H1 (cell line): ENCODE measurements at regions not wholly inside any gene's neighbourhood (a gene's known extent, or its start where the extent isn't known, plus 50 kb on each side); places are given as distances from the start of the nearest gene placed in this dataset.

Source experiments
- CTCF ChIA-PET: fragments of 300-600 bp; sonication (Branson Sonifier 250); formaldehyde crosslinking; loops from one replicate; lab custom pipeline; 2021; ENCODE audit not compliant: partially characterized antibody; lab: Charles Lee
- POLR2A ChIA-PET: fragments of 300-600 bp; sonication (Branson Sonifier 250); formaldehyde crosslinking; loops from one replicate; lab custom pipeline; 2021; ENCODE audit warnings: inconsistent platforms; ENCODE audit not compliant: partially characterized antibody; lab: Charles Lee
- DNase-seq, 2 experiments: peaks; one replicate each; pipeline versions ENCODE4 v3.0.0 to v3.0.0-alpha.2; 2010 to 2022; ENCODE audit warnings: low spot score in 2 of 2, low read depth in 1 of 2, mixed read lengths in 1 of 2
- FAIRE-seq: peaks from 2 replicates; lab custom pipeline; 2011; peaks lifted over from hg19 to GRCh38; lab: Jason Lieb, UNC
- H2AFZ ChIP-seq: 2 replicates; pipeline ENCODE4 v1.8.1; 2012; ENCODE audit warnings: low read length, inconsistent platforms
- H2AK5ac ChIP-seq: 2 replicates; pipeline ENCODE4 v1.6.1; 2013; ENCODE audit warnings: low read depth, low read length
- H2BK120ac ChIP-seq: replicated peaks from 2 replicates; pipeline ENCODE3; 2013; ENCODE audit warnings: low read depth, low read length, inconsistent platforms
- H2BK12ac ChIP-seq: 2 replicates; pipeline ENCODE4 v1.6.1; 2013; ENCODE audit warnings: low read depth, low read length
- H2BK15ac ChIP-seq: 2 replicates; pipeline ENCODE4 v1.6.1; 2013; ENCODE audit warnings: low read length
- H2BK20ac ChIP-seq: 2 replicates; pipeline ENCODE4 v1.6.1; 2013; ENCODE audit warnings: low read length
- H2BK5ac ChIP-seq: 2 replicates; pipeline ENCODE4 v1.6.1; 2013; ENCODE audit warnings: low read depth, low read length
- H3K14ac ChIP-seq: 2 replicates; pipeline ENCODE4 v1.6.1; 2013; ENCODE audit warnings: inconsistent platforms; ENCODE audit not compliant: insufficient read length
- H3K18ac ChIP-seq: 2 replicates; pipeline ENCODE4 v1.6.1; 2013; ENCODE audit warnings: low read length; ENCODE audit errors: extremely low read depth
- H3K23ac ChIP-seq: 2 replicates; pipeline ENCODE4 v1.6.1; 2013; ENCODE audit warnings: inconsistent platforms; ENCODE audit not compliant: insufficient read length
- H3K23me2 ChIP-seq: 2 replicates; pipeline ENCODE4 v1.6.1; 2013; ENCODE audit warnings: low read depth, low read length
- H3K27ac ChIP-seq: 2 replicates; pipeline ENCODE4 v1.6.1; 2011; ENCODE audit warnings: low read depth, low read length, inconsistent platforms
- H3K27me3 ChIP-seq, 4 experiments: replicated peaks in 1 of 4; 1 replicate in 1 of 4; 2 replicates in 3 of 4; pipeline versions ENCODE4 v1.6.1 to v1.8.1; 2011 to 2013; ENCODE audit warnings: low read length in 3 of 4, mild to moderate bottlenecking in 3 of 4, inconsistent platforms in 2 of 4, mixed read lengths in 2 of 4, moderate library complexity in 1 of 4; ENCODE audit not compliant: control insufficient read depth in 3 of 4, insufficient read depth in 3 of 4; ENCODE audit errors: extremely low read depth in 1 of 4
- H3K36me3 ChIP-seq, 4 experiments: 2 replicates each; pipeline versions ENCODE4 v1.6.1 to v1.8.1; 2011 to 2013; ENCODE audit warnings: mild to moderate bottlenecking in 4 of 4, low read length in 3 of 4, moderate library complexity in 2 of 4, control low read depth in 1 of 4, inconsistent platforms in 1 of 4; ENCODE audit not compliant: insufficient read depth in 4 of 4, control insufficient read depth in 2 of 4
- H3K4ac ChIP-seq: replicated peaks from 2 replicates; pipeline ENCODE3; 2013; ENCODE audit warnings: low read length, low read depth, mixed read lengths, inconsistent platforms; ENCODE audit not compliant: insufficient read length
- H3K4me1 ChIP-seq, 4 experiments: replicated peaks in 1 of 4; 1 replicate in 1 of 4; 2 replicates in 3 of 4; pipeline versions ENCODE4 v1.6.1 to v1.8.1; 2011 to 2013; ENCODE audit warnings: low read length in 3 of 4, inconsistent platforms in 2 of 4, mixed read lengths in 1 of 4; ENCODE audit not compliant: insufficient read depth in 4 of 4, control insufficient read depth in 3 of 4
- H3K4me2 ChIP-seq, 2 experiments: 2 replicates each; pipeline versions ENCODE4 v1.6.1 to v1.8.1; 2011 to 2013; ENCODE audit warnings: low read depth in 2 of 2, low read length in 2 of 2, control low read depth in 1 of 2, inconsistent platforms in 1 of 2, mild to moderate bottlenecking in 1 of 2; ENCODE audit not compliant: insufficient read depth in 1 of 2
- H3K4me3 ChIP-seq, 4 experiments: fragments of 200-600, 300-600 bp in 1 of 4; sonication (generic), shearing (Covaris generic), sonication (Bioruptor Twin) in 1 of 4; 2 replicates each; pipeline versions ENCODE4 v1.5.1 to v1.8.1; 2011 to 2016; ENCODE audit warnings: low read length in 4 of 4, low read depth in 3 of 4, control low read depth in 2 of 4, inconsistent platforms in 2 of 4, mild to moderate bottlenecking in 2 of 4, mixed read lengths in 1 of 4, moderate library complexity in 1 of 4; ENCODE audit not compliant: insufficient read depth in 2 of 4; ENCODE audit errors: extremely low read depth in 1 of 4
- H3K56ac ChIP-seq: replicated peaks from 2 replicates; pipeline ENCODE3; 2013; ENCODE audit warnings: low read depth, mild to moderate bottlenecking, mixed read lengths, low read length, inconsistent platforms; ENCODE audit not compliant: insufficient read length
- H3K79me1 ChIP-seq: 2 replicates; pipeline ENCODE4 v1.6.1; 2013; ENCODE audit warnings: low read depth, low read length, control low read depth
- H3K79me2 ChIP-seq, 2 experiments: 2 replicates each; pipeline versions ENCODE4 v1.6.1 to v1.8.1; 2012 to 2013; ENCODE audit warnings: low read length in 2 of 2, mild to moderate bottlenecking in 2 of 2, inconsistent platforms in 1 of 2; ENCODE audit not compliant: insufficient read depth in 2 of 2, control insufficient read depth in 1 of 2
- H3K9ac ChIP-seq, 4 experiments: replicated peaks in 1 of 4; 1 replicate in 1 of 4; 2 replicates in 3 of 4; pipeline versions ENCODE4 v1.6.1 to v1.8.1; 2011 to 2013; ENCODE audit warnings: low read depth in 3 of 4, low read length in 3 of 4, control low read depth in 2 of 4, mild to moderate bottlenecking in 2 of 4, moderate library complexity in 2 of 4, inconsistent platforms in 1 of 4; ENCODE audit errors: extremely low read depth in 1 of 4
- H3K9me3 ChIP-seq, 2 experiments: 2 replicates each; pipeline versions ENCODE4 v1.6.1 to v1.8.1; 2012 to 2013; ENCODE audit warnings: mild to moderate bottlenecking in 2 of 2, moderate library complexity in 2 of 2, control low read depth in 1 of 2, inconsistent platforms in 1 of 2, low read depth in 1 of 2, low read length in 1 of 2, mixed read lengths in 1 of 2; ENCODE audit not compliant: insufficient read depth in 2 of 2
- H4K20me1 ChIP-seq, 2 experiments: replicated peaks in 1 of 2; 2 replicates each; pipeline versions ENCODE3 to v1.8.1; 2011 to 2013; ENCODE audit warnings: inconsistent platforms in 2 of 2, low read length in 2 of 2, mild to moderate bottlenecking in 1 of 2; ENCODE audit not compliant: insufficient read depth in 2 of 2, control insufficient read depth in 1 of 2
- H4K5ac ChIP-seq: 2 replicates; pipeline ENCODE4 v1.6.1; 2013; ENCODE audit warnings: low read length, low read depth, mixed read lengths, inconsistent platforms; ENCODE audit not compliant: insufficient read length
- H4K8ac ChIP-seq: 2 replicates; pipeline ENCODE4 v1.8.0; 2013; ENCODE audit warnings: mild to moderate bottlenecking, moderate library complexity, low read length, inconsistent platforms; ENCODE audit not compliant: insufficient read depth; ENCODE audit errors: extremely low read depth
- H4K91ac ChIP-seq: replicated peaks from 2 replicates; pipeline ENCODE3; 2013; ENCODE audit warnings: low read length, mixed read lengths, inconsistent platforms; ENCODE audit not compliant: insufficient read length
- E2F6 ChIP-seq: IDR thresholded peaks from 2 replicates; pipeline ENCODE4 v1.6.1; 2012; ENCODE audit warnings: inconsistent platforms
- HDAC2 ChIP-seq, 2 experiments: fragments of 300-600 bp in 1 of 2; sonication (generic) in 1 of 2; IDR thresholded peaks; 2 replicates each; pipeline ENCODE4 v1.6.1; 2011 to 2012; ENCODE audit warnings: low read depth in 2 of 2, low read length in 2 of 2, mild to moderate bottlenecking in 2 of 2, moderate library complexity in 2 of 2, borderline replicate concordance in 1 of 2, inconsistent platforms in 1 of 2
- JUN ChIP-seq: IDR thresholded peaks from 2 replicates; pipeline ENCODE4 v1.6.1; 2011; ENCODE audit warnings: low read depth, mild to moderate bottlenecking, improper control_type of control experiment, low read length
- JUND ChIP-seq: IDR thresholded peaks from 2 replicates; pipeline ENCODE4 v1.6.1; 2011; ENCODE audit warnings: mild to moderate bottlenecking, improper control_type of control experiment, low read length
- SIN3A ChIP-seq, 2 experiments: IDR thresholded peaks in 1 of 2; conservative IDR thresholded peaks in 1 of 2; 2 replicates each; pipeline ENCODE4 v1.6.1; 2011 to 2012; ENCODE audit warnings: low read length in 2 of 2, improper control_type of control experiment in 1 of 2, low read depth in 1 of 2, mild to moderate bottlenecking in 1 of 2
- SIX5 ChIP-seq: IDR thresholded peaks from 2 replicates; pipeline ENCODE4 v1.6.1; 2011; ENCODE audit warnings: mild to moderate bottlenecking, low read depth, low read length
- SP1 ChIP-seq: IDR thresholded peaks from 2 replicates; pipeline ENCODE4 v1.6.1; 2011; ENCODE audit warnings: low read depth, low read length
- SUZ12 ChIP-seq: fragments of 200-600 bp; sonication (generic); IDR thresholded peaks from 2 replicates; pipeline ENCODE4 v1.6.1; 2012; ENCODE audit warnings: mild to moderate bottlenecking, inconsistent platforms, low read length, moderate library complexity, mixed read lengths
- TAF1 ChIP-seq: IDR thresholded peaks from 2 replicates; pipeline ENCODE4 v1.6.1; 2011; ENCODE audit warnings: mild to moderate bottlenecking, low read depth, low read length
- WGBS, 2 experiments: shearing (Covaris generic) in 1 of 2; methylation state at CpG; one replicate each; pipeline versions ENCODE4 v1.1.6 to v1.1.7; 2013 to 2015; ENCODE audit warnings: low lambda C conversion rate in 2 of 2, mixed read lengths in 2 of 2, inconsistent platforms in 1 of 2, low coverage in 1 of 2, missing lambda C conversion rate in 1 of 2; ENCODE audit not compliant: insufficient replicate concordance in 2 of 2, insufficient coverage in 1 of 2, insufficient read length in 1 of 2; ENCODE audit errors: extremely low coverage in 1 of 2, missing lambda C conversion rate in 1 of 2; 5-methylcytosine and 5-hydroxymethylcytosine counted together

GRCh38 chr6:2600363-2600762 is 150.4 kb downstream of the MYLK4 start:
- H2AK5ac ChIP-seq = no peak overlapping the region
- H4K5ac ChIP-seq = no peak overlapping the region
- H3K4me1 ChIP-seq = 0 out of 7 replicates have a peak, but pooled peaks cover 0 to 2% (median 0%) of the 10 kb centered on the region in 4 experiments
- no peaks in the 10 kb centered on the region for H3K27me3 ChIP-seq
- FAIRE-seq (no peak), DNase-seq (no peak)
- H3K14ac ChIP-seq = no peak overlapping the region
- H2BK15ac ChIP-seq = no peak overlapping the region
- no peaks in the 10 kb centered on the region for H3K79me1 ChIP-seq
- H3K36me3 ChIP-seq = no peaks in the 10 kb centered on the region
- no peak overlapping the region for H2BK12ac ChIP-seq
- H3K79me2 ChIP-seq = no peaks in the 10 kb centered on the region
- H3K4me3 ChIP-seq = no peak overlapping the region
- H3K23ac ChIP-seq = no peak overlapping the region
- H3K4ac ChIP-seq = no peak overlapping the region
- no peak overlapping the region for H3K18ac ChIP-seq
- 87% methylated on average over 3 of the region's 3 CpGs; no CpG with 5 or more reads in 1 of the 2 experiments for WGBS, 2 experiments
- no peak overlapping the region for H2BK120ac ChIP-seq
- H3K23me2 ChIP-seq = no peaks in the 10 kb centered on the region; the same call in 1 of the 2 replicates
- H2AFZ ChIP-seq = no peak overlapping the region
- H3K4me2 ChIP-seq = no peak overlapping the region
- H3K9me3 ChIP-seq = no peaks in the 10 kb centered on the region
- CTCF ChIA-PET = interaction anchor here (0.7 to 2.1 kb wide), 6 partner anchors 23 to 1004 kb away, joined by 3 to 10 read pairs (median 3); no protein-coding TSS in a partner anchor
- no peak overlapping the region for H2BK5ac ChIP-seq
- POLR2A ChIA-PET = no interaction called here
- H3K27ac ChIP-seq = no peak overlapping the region
- H3K9ac ChIP-seq = no peak overlapping the region
- H3K56ac ChIP-seq = no peak overlapping the region
- no peaks in the 10 kb centered on the region for H4K20me1 ChIP-seq
- no peak overlapping the region for H2BK20ac ChIP-seq
- H4K91ac ChIP-seq = no peak overlapping the region
- no peak overlapping the region for H4K8ac ChIP-seq
- no peak for TF ChIP-seq SUZ12
- no peak for TF ChIP-seq HDAC2 (IDR thresholded peaks at IDR 0.05; ENCODE audit: borderline replicate concordance in 1 of 2, low read depth in 2 of 2, low read length in 2 of 2)
- TF ChIP-seq SIN3A (conservative IDR thresholded peaks at IDR 0.05 in 1 of 2, IDR thresholded peaks at IDR 0.05 in 1 of 2; ENCODE audit: low read depth in 1 of 2, low read length in 2 of 2) = no peak
- TF ChIP-seq TAF1 = no peak
- no peak for TF ChIP-seq SIX5
- TF ChIP-seq JUND = no peak
- no peak for TF ChIP-seq E2F6
- TF ChIP-seq SP1 = no peak
- TF ChIP-seq JUN = no peak
